ENCODE measurements at regions not wholly inside any gene's neighbourhood (a gene's known extent, or its start where the extent isn't known, plus 50 kb on each side); places are given as distances from the start of the nearest gene placed in this dataset.

DNA sequence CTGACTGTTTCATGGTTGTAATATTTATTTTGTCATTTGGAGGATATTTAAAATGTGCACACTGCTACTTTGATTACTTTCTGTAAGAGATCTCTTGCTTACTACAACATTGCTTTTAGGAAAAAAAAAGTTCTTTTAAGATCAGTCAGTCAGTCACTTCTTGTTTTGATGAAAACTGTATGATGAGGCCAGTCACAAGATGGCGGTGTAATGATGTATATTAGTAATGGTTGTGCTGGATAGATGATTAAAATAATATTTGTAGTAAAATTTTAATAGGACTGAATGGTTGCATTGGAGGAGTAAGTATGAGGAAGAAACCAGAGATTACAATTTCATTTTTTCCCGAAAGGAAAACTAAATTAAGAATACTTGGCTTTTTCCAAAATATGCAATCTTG is 2411.1 kb downstream of the PCDH9 start:
- H3K27me3 Mint-ChIP-seq (ENCODE audit: low read depth): no peaks in the 10 kb centered on the region
- CTCF ChIA-PET: no interaction called here
- H3K36me3 Mint-ChIP-seq: no peaks in the 10 kb centered on the region
- no peaks in the 10 kb centered on the region for H3K4me1 Mint-ChIP-seq
- POLR2A ChIA-PET: no interaction called here
- no peaks in the 10 kb centered on the region for H3K9me3 Mint-ChIP-seq
- TF ChIP-seq NR1H2 (CRISPR knock-in tag; IDR thresholded peaks at IDR 0.05) (no peak), CREM (CRISPR knock-in tag; IDR thresholded peaks at IDR 0.05) (no peak), ZNF671 (CRISPR knock-in tag; IDR thresholded peaks at IDR 0.05) (no peak), RELA (CRISPR knock-in tag; IDR thresholded peaks at IDR 0.05; ENCODE audit: borderline replicate concordance) (no peak), NR2C2 (CRISPR knock-in tag; IDR thresholded peaks at IDR 0.05) (no peak), ESRRA (CRISPR knock-in tag; IDR thresholded peaks at IDR 0.05; ENCODE audit: borderline replicate concordance) (no peak), TP53 (CRISPR knock-in tag; IDR thresholded peaks at IDR 0.05) (no peak)
- TF ChIP-seq, protein P1, sequence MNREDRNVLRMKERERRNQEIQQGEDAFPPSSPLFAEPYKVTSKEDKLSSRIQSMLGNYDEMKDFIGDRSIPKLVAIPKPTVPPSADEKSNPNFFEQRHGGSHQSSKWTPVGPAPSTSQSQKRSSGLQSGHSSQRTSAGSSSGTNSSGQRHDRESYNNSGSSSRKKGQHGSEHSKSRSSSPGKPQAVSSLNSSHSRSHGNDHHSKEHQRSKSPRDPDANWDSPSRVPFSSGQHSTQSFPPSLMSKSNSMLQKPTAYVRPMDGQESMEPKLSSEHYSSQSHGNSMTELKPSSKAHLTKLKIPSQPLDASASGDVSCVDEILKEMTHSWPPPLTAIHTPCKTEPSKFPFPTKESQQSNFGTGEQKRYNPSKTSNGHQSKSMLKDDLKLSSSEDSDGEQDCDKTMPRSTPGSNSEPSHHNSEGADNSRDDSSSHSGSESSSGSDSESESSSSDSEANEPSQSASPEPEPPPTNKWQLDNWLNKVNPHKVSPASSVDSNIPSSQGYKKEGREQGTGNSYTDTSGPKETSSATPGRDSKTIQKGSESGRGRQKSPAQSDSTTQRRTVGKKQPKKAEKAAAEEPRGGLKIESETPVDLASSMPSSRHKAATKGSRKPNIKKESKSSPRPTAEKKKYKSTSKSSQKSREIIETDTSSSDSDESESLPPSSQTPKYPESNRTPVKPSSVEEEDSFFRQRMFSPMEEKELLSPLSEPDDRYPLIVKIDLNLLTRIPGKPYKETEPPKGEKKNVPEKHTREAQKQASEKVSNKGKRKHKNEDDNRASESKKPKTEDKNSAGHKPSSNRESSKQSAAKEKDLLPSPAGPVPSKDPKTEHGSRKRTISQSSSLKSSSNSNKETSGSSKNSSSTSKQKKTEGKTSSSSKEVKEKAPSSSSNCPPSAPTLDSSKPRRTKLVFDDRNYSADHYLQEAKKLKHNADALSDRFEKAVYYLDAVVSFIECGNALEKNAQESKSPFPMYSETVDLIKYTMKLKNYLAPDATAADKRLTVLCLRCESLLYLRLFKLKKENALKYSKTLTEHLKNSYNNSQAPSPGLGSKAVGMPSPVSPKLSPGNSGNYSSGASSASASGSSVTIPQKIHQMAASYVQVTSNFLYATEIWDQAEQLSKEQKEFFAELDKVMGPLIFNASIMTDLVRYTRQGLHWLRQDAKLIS (CRISPR knock-in tag; IDR thresholded peaks at IDR 0.05; ENCODE audit: borderline replicate concordance): no peak
- TF ChIP-seq, protein P2, sequence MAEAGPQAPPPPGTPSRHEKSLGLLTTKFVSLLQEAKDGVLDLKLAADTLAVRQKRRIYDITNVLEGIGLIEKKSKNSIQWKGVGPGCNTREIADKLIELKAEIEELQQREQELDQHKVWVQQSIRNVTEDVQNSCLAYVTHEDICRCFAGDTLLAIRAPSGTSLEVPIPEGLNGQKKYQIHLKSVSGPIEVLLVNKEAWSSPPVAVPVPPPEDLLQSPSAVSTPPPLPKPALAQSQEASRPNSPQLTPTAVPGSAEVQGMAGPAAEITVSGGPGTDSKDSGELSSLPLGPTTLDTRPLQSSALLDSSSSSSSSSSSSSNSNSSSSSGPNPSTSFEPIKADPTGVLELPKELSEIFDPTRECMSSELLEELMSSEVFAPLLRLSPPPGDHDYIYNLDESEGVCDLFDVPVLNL (CRISPR knock-in tag; IDR thresholded peaks at IDR 0.05; ENCODE audit: borderline replicate concordance, low read depth): no peak
- TF ChIP-seq, protein P3, sequence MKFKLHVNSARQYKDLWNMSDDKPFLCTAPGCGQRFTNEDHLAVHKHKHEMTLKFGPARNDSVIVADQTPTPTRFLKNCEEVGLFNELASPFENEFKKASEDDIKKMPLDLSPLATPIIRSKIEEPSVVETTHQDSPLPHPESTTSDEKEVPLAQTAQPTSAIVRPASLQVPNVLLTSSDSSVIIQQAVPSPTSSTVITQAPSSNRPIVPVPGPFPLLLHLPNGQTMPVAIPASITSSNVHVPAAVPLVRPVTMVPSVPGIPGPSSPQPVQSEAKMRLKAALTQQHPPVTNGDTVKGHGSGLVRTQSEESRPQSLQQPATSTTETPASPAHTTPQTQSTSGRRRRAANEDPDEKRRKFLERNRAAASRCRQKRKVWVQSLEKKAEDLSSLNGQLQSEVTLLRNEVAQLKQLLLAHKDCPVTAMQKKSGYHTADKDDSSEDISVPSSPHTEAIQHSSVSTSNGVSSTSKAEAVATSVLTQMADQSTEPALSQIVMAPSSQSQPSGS (CRISPR knock-in tag; IDR thresholded peaks at IDR 0.05; ENCODE audit: borderline replicate concordance, low read depth): no peak
- no peak overlapping the region for H3K27ac Mint-ChIP-seq
- H3K4me3 Mint-ChIP-seq: no peak overlapping the region
- DNase-seq (ENCODE audit: low spot score) (no peak), ATAC-seq (no peak)

DNA sequence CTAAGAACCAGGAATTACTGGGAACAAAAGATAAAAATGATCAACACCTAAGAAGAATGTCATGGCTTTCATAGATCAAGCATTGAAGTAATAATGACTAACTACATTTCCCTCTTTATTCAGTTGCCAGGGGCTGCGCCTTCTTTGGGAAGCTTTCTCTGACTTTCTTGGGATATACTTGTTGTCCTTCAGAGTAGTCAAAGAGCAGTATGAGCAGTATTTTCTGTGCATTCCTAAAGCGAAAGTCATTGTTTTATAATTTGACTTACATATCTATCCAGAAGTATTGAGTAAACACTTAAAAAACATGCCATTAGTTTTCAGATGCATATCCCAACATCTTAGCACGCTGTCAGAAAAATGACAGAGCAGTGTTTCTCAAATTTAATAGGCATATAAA is 2412.4 kb downstream of the PCDH9 start:
- no peak for ATAC-seq
- Mint-ChIP-seq H3K4me1 (no peaks in the 10 kb centered on the region), H3K9me3 (no peaks in the 10 kb centered on the region), H3K27ac (no peak overlapping the region), H3K27me3 (ENCODE audit: low read depth) (no peaks in the 10 kb centered on the region), H3K4me3 (no peak overlapping the region), H3K36me3 (no peaks in the 10 kb centered on the region)
- POLR2A ChIA-PET: no interaction called here
- CTCF ChIA-PET: no interaction called here
- TF ChIP-seq CBFB (CRISPR knock-in tag; IDR thresholded peaks at IDR 0.05; ENCODE audit: low read depth) (no peak), ZNF121 (CRISPR knock-in tag; IDR thresholded peaks at IDR 0.05) (no peak)
- TF ChIP-seq, protein P4, sequence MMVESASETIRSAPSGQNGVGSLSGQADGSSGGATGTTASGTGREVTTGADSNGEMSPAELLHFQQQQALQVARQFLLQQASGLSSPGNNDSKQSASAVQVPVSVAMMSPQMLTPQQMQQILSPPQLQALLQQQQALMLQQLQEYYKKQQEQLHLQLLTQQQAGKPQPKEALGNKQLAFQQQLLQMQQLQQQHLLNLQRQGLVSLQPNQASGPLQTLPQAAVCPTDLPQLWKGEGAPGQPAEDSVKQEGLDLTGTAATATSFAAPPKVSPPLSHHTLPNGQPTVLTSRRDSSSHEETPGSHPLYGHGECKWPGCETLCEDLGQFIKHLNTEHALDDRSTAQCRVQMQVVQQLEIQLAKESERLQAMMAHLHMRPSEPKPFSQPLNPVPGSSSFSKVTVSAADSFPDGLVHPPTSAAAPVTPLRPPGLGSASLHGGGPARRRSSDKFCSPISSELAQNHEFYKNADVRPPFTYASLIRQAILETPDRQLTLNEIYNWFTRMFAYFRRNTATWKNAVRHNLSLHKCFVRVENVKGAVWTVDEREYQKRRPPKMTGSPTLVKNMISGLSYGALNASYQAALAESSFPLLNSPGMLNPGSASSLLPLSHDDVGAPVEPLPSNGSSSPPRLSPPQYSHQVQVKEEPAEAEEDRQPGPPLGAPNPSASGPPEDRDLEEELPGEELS (CRISPR knock-in tag; IDR thresholded peaks at IDR 0.05): no peak
- TF ChIP-seq, protein P5, sequence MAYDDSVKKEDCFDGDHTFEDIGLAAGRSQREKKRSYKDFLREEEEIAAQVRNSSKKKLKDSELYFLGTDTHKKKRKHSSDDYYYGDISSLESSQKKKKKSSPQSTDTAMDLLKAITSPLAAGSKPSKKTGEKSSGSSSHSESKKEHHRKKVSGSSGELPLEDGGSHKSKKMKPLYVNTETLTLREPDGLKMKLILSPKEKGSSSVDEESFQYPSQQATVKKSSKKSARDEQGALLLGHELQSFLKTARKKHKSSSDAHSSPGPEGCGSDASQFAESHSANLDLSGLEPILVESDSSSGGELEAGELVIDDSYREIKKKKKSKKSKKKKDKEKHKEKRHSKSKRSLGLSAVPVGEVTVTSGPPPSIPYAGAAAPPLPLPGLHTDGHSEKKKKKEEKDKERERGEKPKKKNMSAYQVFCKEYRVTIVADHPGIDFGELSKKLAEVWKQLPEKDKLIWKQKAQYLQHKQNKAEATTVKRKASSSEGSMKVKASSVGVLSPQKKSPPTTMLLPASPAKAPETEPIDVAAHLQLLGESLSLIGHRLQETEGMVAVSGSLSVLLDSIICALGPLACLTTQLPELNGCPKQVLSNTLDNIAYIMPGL (CRISPR knock-in tag; IDR thresholded peaks at IDR 0.05): no peak
- TF ChIP-seq, protein P6, sequence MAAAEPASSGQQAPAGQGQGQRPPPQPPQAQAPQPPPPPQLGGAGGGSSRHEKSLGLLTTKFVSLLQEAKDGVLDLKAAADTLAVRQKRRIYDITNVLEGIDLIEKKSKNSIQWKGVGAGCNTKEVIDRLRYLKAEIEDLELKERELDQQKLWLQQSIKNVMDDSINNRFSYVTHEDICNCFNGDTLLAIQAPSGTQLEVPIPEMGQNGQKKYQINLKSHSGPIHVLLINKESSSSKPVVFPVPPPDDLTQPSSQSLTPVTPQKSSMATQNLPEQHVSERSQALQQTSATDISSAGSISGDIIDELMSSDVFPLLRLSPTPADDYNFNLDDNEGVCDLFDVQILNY (CRISPR knock-in tag; IDR thresholded peaks at IDR 0.05): no peak
- DNase-seq (ENCODE audit: low spot score): no peak
